AG09309 (cell line): ENCODE measurements at regions not wholly inside any gene's neighbourhood (a gene's known extent, or its start where the extent isn't known, plus 50 kb on each side); places are given as distances from the start of the nearest gene placed in this dataset.

Source experiments
- DNase-seq: peaks from one replicate; pipeline ENCODE4 v3.0.0-alpha.2; 2010; ENCODE audit warnings: low read depth
- H3K4me3 ChIP-seq: 2 replicates; pipeline ENCODE4 v1.5.1; 2011; ENCODE audit warnings: mild to moderate bottlenecking, low read depth, low read length, moderate library complexity; ENCODE audit not compliant: control insufficient read depth
- TF ChIP-seq, protein P1 (sequence below): IDR thresholded peaks from 2 replicates; pipeline ENCODE4 v1.5.1; 2011; ENCODE audit warnings: mild to moderate bottlenecking, low read depth, low read length, inconsistent platforms; ENCODE audit not compliant: insufficient read depth, control insufficient read depth; ENCODE audit errors: missing control alignments

DNA sequence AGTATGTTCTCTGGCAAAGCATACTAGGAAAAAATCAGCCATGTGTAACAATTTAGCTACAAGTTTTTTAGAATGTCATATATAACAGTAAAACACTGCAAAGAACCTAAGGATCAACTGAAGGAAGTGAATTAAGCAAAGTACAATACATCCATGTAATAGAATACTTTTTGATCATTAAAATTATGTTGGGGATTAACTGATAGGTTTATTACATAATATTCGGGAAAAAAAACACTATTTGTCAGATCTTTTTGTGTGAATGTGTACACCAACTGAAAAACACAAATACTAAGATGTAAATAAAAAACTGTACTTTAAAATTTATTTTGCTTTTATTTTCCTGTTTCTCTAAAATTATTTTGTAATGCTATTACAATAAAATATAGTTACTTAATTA is 185.5 kb upstream of the DYNLRB2 start:
- DNase-seq: no peak
- H3K4me3 ChIP-seq: no peak overlapping the region
- TF ChIP-seq, protein P1, sequence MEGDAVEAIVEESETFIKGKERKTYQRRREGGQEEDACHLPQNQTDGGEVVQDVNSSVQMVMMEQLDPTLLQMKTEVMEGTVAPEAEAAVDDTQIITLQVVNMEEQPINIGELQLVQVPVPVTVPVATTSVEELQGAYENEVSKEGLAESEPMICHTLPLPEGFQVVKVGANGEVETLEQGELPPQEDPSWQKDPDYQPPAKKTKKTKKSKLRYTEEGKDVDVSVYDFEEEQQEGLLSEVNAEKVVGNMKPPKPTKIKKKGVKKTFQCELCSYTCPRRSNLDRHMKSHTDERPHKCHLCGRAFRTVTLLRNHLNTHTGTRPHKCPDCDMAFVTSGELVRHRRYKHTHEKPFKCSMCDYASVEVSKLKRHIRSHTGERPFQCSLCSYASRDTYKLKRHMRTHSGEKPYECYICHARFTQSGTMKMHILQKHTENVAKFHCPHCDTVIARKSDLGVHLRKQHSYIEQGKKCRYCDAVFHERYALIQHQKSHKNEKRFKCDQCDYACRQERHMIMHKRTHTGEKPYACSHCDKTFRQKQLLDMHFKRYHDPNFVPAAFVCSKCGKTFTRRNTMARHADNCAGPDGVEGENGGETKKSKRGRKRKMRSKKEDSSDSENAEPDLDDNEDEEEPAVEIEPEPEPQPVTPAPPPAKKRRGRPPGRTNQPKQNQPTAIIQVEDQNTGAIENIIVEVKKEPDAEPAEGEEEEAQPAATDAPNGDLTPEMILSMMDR: no peak

DNA sequence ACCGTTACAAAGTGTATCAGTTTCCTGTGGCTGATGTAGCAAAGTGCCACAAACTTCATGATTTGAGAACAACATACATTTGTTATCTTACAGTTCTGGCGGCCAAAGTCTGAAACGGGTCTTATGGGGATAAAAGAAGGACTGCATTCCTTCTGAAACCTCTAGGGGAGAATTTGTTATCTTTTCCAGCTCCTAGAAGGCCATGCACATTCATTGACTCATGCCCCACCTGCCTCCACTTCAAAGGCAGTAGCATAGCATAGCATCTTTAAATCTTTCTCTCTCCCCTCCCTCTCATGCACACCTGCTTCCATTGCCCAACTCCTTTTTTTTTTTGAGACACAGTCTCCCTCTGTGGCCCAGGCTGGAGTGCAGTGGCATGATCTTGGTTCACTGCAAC is 190.7 kb upstream of the DYNLRB2 start:
- TF ChIP-seq, protein P1: no peak
- no peak for DNase-seq
- H3K4me3 ChIP-seq: no peak overlapping the region

DNA sequence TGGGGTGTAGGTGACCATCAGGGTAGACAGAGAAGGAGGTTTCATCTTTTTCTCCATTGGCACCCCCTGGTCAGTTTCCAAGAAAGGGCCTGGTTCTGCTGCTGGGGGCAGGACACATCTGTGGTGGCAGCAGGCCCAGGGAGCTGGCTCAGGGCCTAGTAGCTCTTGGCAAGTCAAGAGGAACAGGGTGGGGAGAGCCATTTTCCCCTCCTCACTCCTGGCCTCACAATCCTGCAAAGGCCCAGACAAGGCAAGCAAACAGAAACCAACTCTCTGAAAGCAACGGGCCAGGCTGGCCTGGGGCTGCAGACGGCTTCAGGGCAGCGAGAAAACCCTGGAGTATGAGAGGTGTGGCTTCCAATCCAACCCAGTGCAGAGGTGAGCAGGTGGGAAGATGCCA is 192.9 kb upstream of the DYNLRB2 start:
- no peak overlapping the region for H3K4me3 ChIP-seq
- TF ChIP-seq, protein P1: no peak
- no peak for DNase-seq

DNA sequence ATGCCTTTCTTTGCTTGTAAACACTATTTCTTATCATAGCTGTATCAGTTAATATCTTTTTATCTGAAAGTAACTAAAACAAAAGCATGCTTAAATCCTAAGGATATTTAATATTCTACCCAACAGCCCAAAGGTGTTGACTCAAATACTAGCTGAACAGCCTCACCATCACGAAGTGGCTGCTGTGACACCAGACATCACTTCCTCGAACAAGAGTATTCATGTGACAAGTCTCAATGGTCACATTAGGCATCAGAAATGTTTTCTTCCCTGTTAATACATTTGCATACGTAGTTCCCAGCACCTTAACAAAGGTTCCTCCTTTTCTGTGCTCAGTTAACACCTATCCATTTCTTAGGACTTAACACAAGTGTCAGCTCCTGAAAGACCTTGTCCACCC is 193.8 kb upstream of the DYNLRB2 start:
- no peak for DNase-seq
- H3K4me3 ChIP-seq: no peak overlapping the region
- TF ChIP-seq, protein P1: no peak

DNA sequence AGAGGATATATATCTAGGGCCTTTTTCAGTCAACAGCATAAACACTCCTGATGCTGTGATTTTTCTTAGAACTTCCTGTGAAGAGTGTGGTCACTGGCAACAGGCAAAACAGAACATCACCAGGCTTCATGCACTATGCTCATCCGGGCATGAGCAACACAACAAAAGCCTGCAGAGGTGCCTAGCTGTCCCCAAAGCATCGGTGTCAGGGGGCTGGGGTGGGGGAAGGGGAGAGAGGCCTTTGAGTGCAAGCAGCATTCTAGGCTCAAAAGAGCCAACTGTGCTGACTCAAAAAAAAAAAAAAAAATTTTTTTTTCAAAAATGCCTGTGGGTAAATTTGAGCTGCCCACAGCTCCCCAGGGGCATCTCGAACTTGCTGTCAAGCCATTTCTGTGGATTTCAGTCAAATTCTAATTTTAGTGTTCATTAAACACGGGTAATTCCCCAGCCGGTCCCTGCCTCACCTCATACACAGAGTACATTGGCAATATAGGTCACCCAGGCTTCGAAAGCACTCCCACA is 194.6 kb upstream of the DYNLRB2 start:
- H3K4me3 ChIP-seq: no peak overlapping the region
- TF ChIP-seq, protein P1: no peak
- DNase-seq: no peak

DNA sequence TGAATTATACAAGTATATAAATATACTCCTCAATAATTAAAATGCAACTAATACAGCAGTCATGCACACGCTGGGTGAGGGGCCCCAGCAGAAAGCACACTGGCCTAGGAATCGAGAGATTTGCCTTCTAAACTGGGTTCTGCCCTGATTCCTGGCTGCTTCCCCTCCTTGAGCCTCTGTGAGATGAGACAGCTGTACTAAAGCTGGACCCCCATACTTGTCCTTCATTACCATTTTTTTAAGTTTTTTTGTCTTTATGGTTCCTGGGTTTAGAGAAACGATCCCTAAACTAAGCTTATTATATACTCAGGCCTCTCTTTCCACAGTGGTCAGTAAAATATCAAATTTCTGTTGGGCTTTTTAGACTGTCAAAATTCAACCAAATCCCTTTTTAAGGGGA is 195.1 kb upstream of the DYNLRB2 start:
- no peak for DNase-seq
- TF ChIP-seq, protein P1: no peak
- no peak overlapping the region for H3K4me3 ChIP-seq

DNA sequence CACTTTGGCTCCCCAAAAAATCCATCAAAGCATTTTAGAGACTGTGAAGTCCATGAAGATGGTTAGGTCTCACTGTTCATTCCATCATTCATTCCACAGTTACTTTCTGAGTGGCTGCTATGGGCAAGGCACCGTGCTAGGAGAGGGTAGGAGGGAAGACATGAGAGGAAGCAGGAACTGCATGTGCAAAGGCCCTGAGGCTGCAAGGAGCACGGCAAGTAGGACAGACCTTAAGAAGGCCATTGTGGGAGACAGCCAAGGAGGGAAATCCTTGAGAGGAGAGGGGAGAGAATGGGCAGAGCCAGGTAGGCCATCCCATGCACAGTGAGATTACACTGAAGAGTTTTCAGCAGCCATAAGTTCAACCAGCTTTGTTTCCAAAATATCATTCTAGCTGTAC is 196.2 kb upstream of the DYNLRB2 start:
- DNase-seq: no peak
- TF ChIP-seq, protein P1: no peak
- H3K4me3 ChIP-seq: no peak overlapping the region
